ENCODE measurements at regions not wholly inside any gene's neighbourhood (a gene's known extent, or its start where the extent isn't known, plus 50 kb on each side); places are given as distances from the start of the nearest gene placed in this dataset.

- Histone ChIP-seq H3K27ac (ENCODE audit: low read depth, low read length, severe bottlenecking) (no peak overlapping the region), H3K4me1 (ENCODE audit: control insufficient read depth, insufficient read depth, low read length, poor library complexity, severe bottlenecking) (no peaks in the 10 kb centered on the region), H3K36me3 (ENCODE audit: control insufficient read depth, insufficient read depth, low read length) (no peaks in the 10 kb centered on the region), H3K9me3 (ENCODE audit: control insufficient read depth, low read length) (no peaks in the 10 kb centered on the region), H3K4me3 (ENCODE audit: extremely low read depth, insufficient read depth, low read length, poor library complexity, severe bottlenecking) (no peak overlapping the region)
- WGBS, 2 experiments (ENCODE audit: insufficient coverage in 2 of 2) = 50 to 83% methylated on average over 1 of the region's 1 CpG
These were observed 1177.3 kb upstream of the MIR17HG start for GRCh38 chr13:90170208-90170607.

- WGBS, 2 experiments (ENCODE audit: insufficient coverage in 2 of 2) = no CpG with 5 or more reads among the region's 1 CpG
- no peaks in the 10 kb centered on the region for H3K9me3 ChIP-seq (ENCODE audit: control insufficient read depth, low read length)
- H3K27ac ChIP-seq (ENCODE audit: low read depth, low read length, severe bottlenecking) = no peak overlapping the region
These were observed 1175.8 kb upstream of the MIR17HG start for GRCh38 chr13:90171649-90172048.

GRCh38 chr13:90177512-90177911 lies 1170.0 kb upstream of the MIR17HG start:
- H3K36me3 ChIP-seq (ENCODE audit: control insufficient read depth, insufficient read depth, low read length) = no peaks in the 10 kb centered on the region
- no peaks in the 10 kb centered on the region for H3K4me1 ChIP-seq (ENCODE audit: control insufficient read depth, insufficient read depth, low read length, poor library complexity, severe bottlenecking)
- no peaks in the 10 kb centered on the region for H3K9me3 ChIP-seq (ENCODE audit: control insufficient read depth, low read length)
- H3K27ac ChIP-seq (ENCODE audit: low read depth, low read length, severe bottlenecking) = no peak overlapping the region
- WGBS, 2 experiments (ENCODE audit: insufficient coverage in 2 of 2) = no CpG with 5 or more reads among the region's 1 CpG
- H3K4me3 ChIP-seq (ENCODE audit: extremely low read depth, insufficient read depth, low read length, poor library complexity, severe bottlenecking) = no peak overlapping the region

More at GRCh38 chr13:90171649-90172048, 1175.8 kb upstream of the MIR17HG start:
- H3K36me3 ChIP-seq (ENCODE audit: control insufficient read depth, insufficient read depth, low read length) = no peaks in the 10 kb centered on the region
- H3K4me1 ChIP-seq (ENCODE audit: control insufficient read depth, insufficient read depth, low read length, poor library complexity, severe bottlenecking) = no peaks in the 10 kb centered on the region
- no peak overlapping the region for H3K4me3 ChIP-seq (ENCODE audit: extremely low read depth, insufficient read depth, low read length, poor library complexity, severe bottlenecking)

- H3K4me3 ChIP-seq (ENCODE audit: extremely low read depth, insufficient read depth, low read length, poor library complexity, severe bottlenecking) = no peak overlapping the region
- H3K36me3 ChIP-seq (ENCODE audit: control insufficient read depth, insufficient read depth, low read length) = no peaks in the 10 kb centered on the region
- H3K4me1 ChIP-seq (ENCODE audit: control insufficient read depth, insufficient read depth, low read length, poor library complexity, severe bottlenecking) = no peaks in the 10 kb centered on the region
- no peak overlapping the region for H3K27ac ChIP-seq (ENCODE audit: low read depth, low read length, severe bottlenecking)
- no peaks in the 10 kb centered on the region for H3K9me3 ChIP-seq (ENCODE audit: control insufficient read depth, low read length)
- no CpG with 5 or more reads among the region's 1 CpG for WGBS, 2 experiments (ENCODE audit: insufficient coverage in 2 of 2)
These were observed 1163.1 kb upstream of the MIR17HG start for GRCh38 chr13:90184355-90184754.

GRCh38 chr13:90185734-90186133 lies 1161.8 kb upstream of the MIR17HG start:
- H3K36me3 ChIP-seq (ENCODE audit: control insufficient read depth, insufficient read depth, low read length) = no peaks in the 10 kb centered on the region
- H3K9me3 ChIP-seq (ENCODE audit: control insufficient read depth, low read length) = no peaks in the 10 kb centered on the region
- no peak overlapping the region for H3K4me3 ChIP-seq (ENCODE audit: extremely low read depth, insufficient read depth, low read length, poor library complexity, severe bottlenecking)

GRCh38 chr13:90187478-90188350 lies 1159.8 kb upstream of the MIR17HG start:
- no peaks in the 10 kb centered on the region for H3K4me1 ChIP-seq (ENCODE audit: control insufficient read depth, insufficient read depth, low read length, poor library complexity, severe bottlenecking)
- whole genome bisulfite sequencing, 2 experiments (ENCODE audit: insufficient coverage in 2 of 2) = 63 to 83% methylated on average over 1 of the region's 5 CpGs
- no peak overlapping the region for H3K27ac ChIP-seq (ENCODE audit: low read depth, low read length, severe bottlenecking)
- no peaks in the 10 kb centered on the region for H3K36me3 ChIP-seq (ENCODE audit: control insufficient read depth, insufficient read depth, low read length)
- H3K4me3 ChIP-seq (ENCODE audit: extremely low read depth, insufficient read depth, low read length, poor library complexity, severe bottlenecking) = no peak overlapping the region
- H3K9me3 ChIP-seq (ENCODE audit: control insufficient read depth, low read length) = no peaks in the 10 kb centered on the region

More at GRCh38 chr13:90185734-90186133, 1161.8 kb upstream of the MIR17HG start:
- Histone ChIP-seq H3K27ac (ENCODE audit: low read depth, low read length, severe bottlenecking) (no peak overlapping the region), H3K4me1 (ENCODE audit: control insufficient read depth, insufficient read depth, low read length, poor library complexity, severe bottlenecking) (no peaks in the 10 kb centered on the region)

- H3K27ac ChIP-seq (ENCODE audit: low read depth, low read length, severe bottlenecking) = no peak overlapping the region
- H3K36me3 ChIP-seq (ENCODE audit: control insufficient read depth, insufficient read depth, low read length) = no peaks in the 10 kb centered on the region
- no peaks in the 10 kb centered on the region for H3K4me1 ChIP-seq (ENCODE audit: control insufficient read depth, insufficient read depth, low read length, poor library complexity, severe bottlenecking)
- H3K4me3 ChIP-seq (ENCODE audit: extremely low read depth, insufficient read depth, low read length, poor library complexity, severe bottlenecking) = no peak overlapping the region
- WGBS, 2 experiments (ENCODE audit: insufficient coverage in 2 of 2) = no CpG with 5 or more reads among the region's 3 CpGs
- H3K9me3 ChIP-seq (ENCODE audit: control insufficient read depth, low read length) = no peaks in the 10 kb centered on the region
These were observed 1159.2 kb upstream of the MIR17HG start for GRCh38 chr13:90188351-90188636.

- Histone ChIP-seq H3K4me3 (ENCODE audit: extremely low read depth, insufficient read depth, low read length, poor library complexity, severe bottlenecking) (no peak overlapping the region), H3K36me3 (ENCODE audit: control insufficient read depth, insufficient read depth, low read length) (no peaks in the 10 kb centered on the region), H3K27ac (ENCODE audit: low read depth, low read length, severe bottlenecking) (no peak overlapping the region), H3K9me3 (ENCODE audit: control insufficient read depth, low read length) (no peaks in the 10 kb centered on the region), H3K4me1 (ENCODE audit: control insufficient read depth, insufficient read depth, low read length, poor library complexity, severe bottlenecking) (no peaks in the 10 kb centered on the region)
- 84 to 100% methylated on average over 2 of the region's 2 CpGs for WGBS, 2 experiments (ENCODE audit: insufficient coverage in 2 of 2)
These were observed 1149.8 kb upstream of the MIR17HG start for GRCh38 chr13:90197722-90198121.

GRCh38 chr13:90201202-90201601 lies 1146.3 kb upstream of the MIR17HG start:
- WGBS, 2 experiments (ENCODE audit: insufficient coverage in 2 of 2) = 60 to 83% methylated on average over 1 of the region's 1 CpG
- peak overlapping the region; percentile 7 for H3K27ac ChIP-seq (ENCODE audit: low read depth, low read length, severe bottlenecking)
- no peaks in the 10 kb centered on the region for H3K4me1 ChIP-seq (ENCODE audit: control insufficient read depth, insufficient read depth, low read length, poor library complexity, severe bottlenecking)
- H3K36me3 ChIP-seq (ENCODE audit: control insufficient read depth, insufficient read depth, low read length) = no peaks in the 10 kb centered on the region
- H3K9me3 ChIP-seq (ENCODE audit: control insufficient read depth, low read length) = no peaks in the 10 kb centered on the region
- H3K4me3 ChIP-seq (ENCODE audit: extremely low read depth, insufficient read depth, low read length, poor library complexity, severe bottlenecking) = no peak overlapping the region

- H3K9me3 ChIP-seq (ENCODE audit: control insufficient read depth, low read length) = no peaks in the 10 kb centered on the region
- peak overlapping the region; percentile 7 for H3K27ac ChIP-seq (ENCODE audit: low read depth, low read length, severe bottlenecking)
- H3K4me1 ChIP-seq (ENCODE audit: control insufficient read depth, insufficient read depth, low read length, poor library complexity, severe bottlenecking) = no peaks in the 10 kb centered on the region
- 78 to 92% methylated on average over 4 to 5 of the region's 7 CpGs for WGBS, 2 experiments (ENCODE audit: insufficient coverage in 2 of 2)
- no peaks in the 10 kb centered on the region for H3K36me3 ChIP-seq (ENCODE audit: control insufficient read depth, insufficient read depth, low read length)
- H3K4me3 ChIP-seq (ENCODE audit: extremely low read depth, insufficient read depth, low read length, poor library complexity, severe bottlenecking) = no peak overlapping the region
These were observed 1145.6 kb upstream of the MIR17HG start for GRCh38 chr13:90201676-90202460.

GRCh38 chr13:90205081-90205480 lies 1142.4 kb upstream of the MIR17HG start:
- Histone ChIP-seq H3K36me3 (ENCODE audit: control insufficient read depth, insufficient read depth, low read length) (no peaks in the 10 kb centered on the region), H3K4me3 (ENCODE audit: extremely low read depth, insufficient read depth, low read length, poor library complexity, severe bottlenecking) (no peak overlapping the region), H3K4me1 (ENCODE audit: control insufficient read depth, insufficient read depth, low read length, poor library complexity, severe bottlenecking) (no peaks in the 10 kb centered on the region), H3K9me3 (ENCODE audit: control insufficient read depth, low read length) (no peaks in the 10 kb centered on the region), H3K27ac (ENCODE audit: low read depth, low read length, severe bottlenecking) (no peak overlapping the region)
- 100% methylated on average over 1 of the region's 1 CpG; no CpG with 5 or more reads in 1 of the 2 experiments for WGBS, 2 experiments (ENCODE audit: insufficient coverage in 2 of 2)

All from mesodermal cell (in vitro differentiated cells).